Sigmoid colon (tissue), 6 donors: ENCODE measurements at regions not wholly inside any gene's neighbourhood (a gene's known extent, or its start where the extent isn't known, plus 50 kb on each side); places are given as distances from the start of the nearest gene placed in this dataset.

Experiments
- DNase-seq: peaks from one replicate; pipeline ENCODE4 v3.0.0-alpha.2; 2019
- H3K27ac ChIP-seq, 4 donors: fragments of 200-600 bp; sonication (generic); one replicate each; pipeline ENCODE4 v1.5.1; 2016 to 2019; ENCODE audit warnings: mild to moderate bottlenecking in 1 of 4
- H3K27me3 ChIP-seq, 3 donors: fragments of 200-600 bp; sonication (generic); one replicate each; pipeline ENCODE4 v1.5.1; 2019; ENCODE audit warnings: mild to moderate bottlenecking in 1 of 3
- H3K36me3 ChIP-seq, 4 donors: fragments of 200-600 bp; sonication (generic); one replicate each; pipeline ENCODE4 v1.5.1; 2016 to 2019
- H3K4me1 ChIP-seq, 4 donors: fragments of 200-600 bp; sonication (generic); one replicate each; pipeline ENCODE4 v1.5.1; 2017 to 2019
- H3K4me3 ChIP-seq, 4 donors: fragments of 200-600 bp; sonication (generic); one replicate each; pipeline ENCODE4 v1.5.1; 2017 to 2019; ENCODE audit warnings: mild to moderate bottlenecking in 2 of 4, moderate library complexity in 1 of 4
- H3K9me3 ChIP-seq, 4 donors: fragments of 200-600 bp in 3 of 4; sonication (generic) in 3 of 4; one replicate each; pipeline versions ENCODE4 v1.5.1 to v1.6.1; 2013 to 2019
- EP300 ChIP-seq, 4 donors: sonication (generic); formaldehyde crosslinking; IDR thresholded peaks; one replicate each; pipeline ENCODE4 v1.6.1; 2017; ENCODE audit warnings: antibody characterized with exemption in 4 of 4
- POLR2A ChIP-seq, 2 donors: fragments of 450-650 bp; IDR thresholded peaks; one replicate each; pipeline ENCODE4 v1.6.1; 2016; ENCODE audit warnings: antibody characterized with exemption in 2 of 2, mild to moderate bottlenecking in 2 of 2, moderate library complexity in 2 of 2
- POLR2AphosphoS5 ChIP-seq, 4 donors: sonication (generic); formaldehyde crosslinking; IDR thresholded peaks; one replicate each; pipeline ENCODE4 v1.6.1; 2017; ENCODE audit warnings: antibody characterized with exemption in 4 of 4
- WGBS, 2 donors: extraction: QIAGEN DNeasy Blood & Tissue Kit; methylation state at CpG; one replicate each; pipeline ENCODE4 v1.1.7; 2013; 5-methylcytosine and 5-hydroxymethylcytosine counted together
- intact Hi-C: fragments of 100-400 bp; cut with DNase I; formaldehyde crosslinking; loops from one replicate; pipeline ENCODE4 v1.15.1; 2023
- TF ChIP-seq, protein P1 (sequence below), 4 experiments: fragments of 450-650 bp in 3 of 4; fragments of 200-600 bp in 1 of 4; IDR thresholded peaks; one replicate each; pipeline ENCODE4 v1.5.1; 2016 to 2019; ENCODE audit warnings: antibody characterized with exemption in 4 of 4, mild to moderate bottlenecking in 3 of 4, moderate library complexity in 2 of 4
- donor health status: healthy with polysubstance abuse.
- donor health status: healthy.

GRCh38 chr6:137370871-137371633, 123.1 kb downstream of the OLIG3 start:
- Histone ChIP-seq H3K4me3 (no peak overlapping the region), H3K4me1 (no peaks in the 10 kb centered on the region), H3K9me3 (no peaks in the 10 kb centered on the region), H3K27me3 (no peaks in the 10 kb centered on the region), H3K36me3 (no peaks in the 10 kb centered on the region), H3K27ac (no peak overlapping the region)
- WGBS, 2 donors, result 76 to 85% methylated on average over 2 of the region's 2 CpGs
- intact Hi-C loops, result no loop called here
- no peak for DNase-seq
- no peak for TF ChIP-seq POLR2AphosphoS5 (IDR thresholded peaks at IDR 0.05)
- TF ChIP-seq, protein P1, sequence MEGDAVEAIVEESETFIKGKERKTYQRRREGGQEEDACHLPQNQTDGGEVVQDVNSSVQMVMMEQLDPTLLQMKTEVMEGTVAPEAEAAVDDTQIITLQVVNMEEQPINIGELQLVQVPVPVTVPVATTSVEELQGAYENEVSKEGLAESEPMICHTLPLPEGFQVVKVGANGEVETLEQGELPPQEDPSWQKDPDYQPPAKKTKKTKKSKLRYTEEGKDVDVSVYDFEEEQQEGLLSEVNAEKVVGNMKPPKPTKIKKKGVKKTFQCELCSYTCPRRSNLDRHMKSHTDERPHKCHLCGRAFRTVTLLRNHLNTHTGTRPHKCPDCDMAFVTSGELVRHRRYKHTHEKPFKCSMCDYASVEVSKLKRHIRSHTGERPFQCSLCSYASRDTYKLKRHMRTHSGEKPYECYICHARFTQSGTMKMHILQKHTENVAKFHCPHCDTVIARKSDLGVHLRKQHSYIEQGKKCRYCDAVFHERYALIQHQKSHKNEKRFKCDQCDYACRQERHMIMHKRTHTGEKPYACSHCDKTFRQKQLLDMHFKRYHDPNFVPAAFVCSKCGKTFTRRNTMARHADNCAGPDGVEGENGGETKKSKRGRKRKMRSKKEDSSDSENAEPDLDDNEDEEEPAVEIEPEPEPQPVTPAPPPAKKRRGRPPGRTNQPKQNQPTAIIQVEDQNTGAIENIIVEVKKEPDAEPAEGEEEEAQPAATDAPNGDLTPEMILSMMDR (IDR thresholded peaks at IDR 0.05), result no peak
- no peak for TF ChIP-seq POLR2A (IDR thresholded peaks at IDR 0.05)
- TF ChIP-seq EP300 (IDR thresholded peaks at IDR 0.05), result no peak

GRCh38 chr6:137369136-137369535, 125.1 kb downstream of the OLIG3 start:
- TF ChIP-seq EP300 (IDR thresholded peaks at IDR 0.05), result no peak
- no peak for TF ChIP-seq POLR2AphosphoS5 (IDR thresholded peaks at IDR 0.05)
- no peak for TF ChIP-seq POLR2A (IDR thresholded peaks at IDR 0.05)
- TF ChIP-seq, protein P1 (IDR thresholded peaks at IDR 0.05), result no peak
- no peak for DNase-seq
- Histone ChIP-seq H3K4me3 (no peak overlapping the region), H3K27ac (no peak overlapping the region), H3K36me3 (no peaks in the 10 kb centered on the region), H3K9me3 (no peaks in the 10 kb centered on the region), H3K4me1 (no peaks in the 10 kb centered on the region), H3K27me3 (no peaks in the 10 kb centered on the region)
- intact Hi-C loops, result no loop called here
- WGBS, 2 donors, result 59 to 71% methylated on average over 1 of the region's 1 CpG

- 88 to 89% methylated on average over 14 of the region's 14 CpGs for WGBS, 2 donors
- intact Hi-C loops, result no loop called here
- Histone ChIP-seq H3K27me3 (no peaks in the 10 kb centered on the region), H3K4me1 (no peaks in the 10 kb centered on the region), H3K9me3 (no peaks in the 10 kb centered on the region), H3K36me3 (no peaks in the 10 kb centered on the region), H3K27ac (no peak overlapping the region), H3K4me3 (no peak overlapping the region)
- no peak for TF ChIP-seq EP300 (IDR thresholded peaks at IDR 0.05)
- TF ChIP-seq, protein P1 (IDR thresholded peaks at IDR 0.05), result no peak
- TF ChIP-seq POLR2A (IDR thresholded peaks at IDR 0.05), result no peak
- TF ChIP-seq POLR2AphosphoS5 (IDR thresholded peaks at IDR 0.05), result no peak
- DNase-seq, result no peak
These were observed 128.3 kb downstream of the OLIG3 start for GRCh38 chr6:137365707-137366437.

DNA sequence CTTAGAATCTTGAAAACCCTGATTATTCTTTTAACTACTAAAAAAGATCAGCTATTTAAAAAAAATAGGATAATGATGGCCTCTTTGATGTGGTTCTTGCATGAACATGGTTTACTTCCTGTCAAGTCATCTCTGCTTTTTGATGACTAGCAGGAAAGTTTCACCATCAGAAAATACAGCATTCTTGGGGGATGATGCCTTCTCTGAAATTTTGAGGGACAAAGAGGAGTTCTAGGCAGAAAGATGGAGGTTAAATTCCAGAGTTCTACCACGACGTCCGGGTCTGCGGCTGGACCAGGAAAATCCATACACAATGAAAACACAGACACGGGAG, 130.4 kb downstream of the OLIG3 start:
- no peaks in the 10 kb centered on the region for H3K4me1 ChIP-seq
- no peaks in the 10 kb centered on the region for H3K36me3 ChIP-seq
- intact Hi-C loops, result no loop called here
- 86 to 91% methylated on average over 5 of the region's 5 CpGs for WGBS, 2 donors
- no peaks in the 10 kb centered on the region for H3K27me3 ChIP-seq
- no peaks in the 10 kb centered on the region for H3K9me3 ChIP-seq
- H3K27ac ChIP-seq, result no peak overlapping the region
- no peak overlapping the region for H3K4me3 ChIP-seq
- DNase-seq, result no peak
- TF ChIP-seq POLR2A (IDR thresholded peaks at IDR 0.05), result no peak
- TF ChIP-seq, protein P1 (IDR thresholded peaks at IDR 0.05), result no peak
- no peak for TF ChIP-seq EP300 (IDR thresholded peaks at IDR 0.05)
- TF ChIP-seq POLR2AphosphoS5 (IDR thresholded peaks at IDR 0.05), result no peak
